HepG2 (cell line): ENCODE measurements at regions not wholly inside any gene's neighbourhood (a gene's known extent, or its start where the extent isn't known, plus 50 kb on each side); places are given as distances from the start of the nearest gene placed in this dataset.

ENCODE experiments used
- EZH2 ChIP-seq: conservative IDR thresholded peaks from 2 replicates; pipeline ENCODE4 v1.6.1; 2012; ENCODE audit warnings: mild to moderate bottlenecking, low read depth, low read length, moderate library complexity
- NBN ChIP-seq: fragments of 450-650 bp; conservative IDR thresholded peaks from 2 replicates; pipeline ENCODE4 v1.6.1; 2017
- STAT6 ChIP-seq: sonication (generic); formaldehyde crosslinking; IDR thresholded peaks from 2 replicates; pipeline ENCODE4 v1.4.0; 2020; ENCODE audit warnings: missing genetic modification reagents, mild to moderate bottlenecking, borderline replicate concordance
- ZNF207 ChIP-seq: fragments of 450-650 bp; IDR thresholded peaks from 2 replicates; pipeline ENCODE4 v1.6.1; 2016; ENCODE audit warnings: antibody characterized with exemption, borderline replicate concordance
- TF ChIP-seq, protein P1 (sequence below): sonication (generic); formaldehyde crosslinking; IDR thresholded peaks from 2 replicates; pipeline ENCODE4 v1.4.0; 2020; ENCODE audit warnings: missing genetic modification reagents

DNA sequence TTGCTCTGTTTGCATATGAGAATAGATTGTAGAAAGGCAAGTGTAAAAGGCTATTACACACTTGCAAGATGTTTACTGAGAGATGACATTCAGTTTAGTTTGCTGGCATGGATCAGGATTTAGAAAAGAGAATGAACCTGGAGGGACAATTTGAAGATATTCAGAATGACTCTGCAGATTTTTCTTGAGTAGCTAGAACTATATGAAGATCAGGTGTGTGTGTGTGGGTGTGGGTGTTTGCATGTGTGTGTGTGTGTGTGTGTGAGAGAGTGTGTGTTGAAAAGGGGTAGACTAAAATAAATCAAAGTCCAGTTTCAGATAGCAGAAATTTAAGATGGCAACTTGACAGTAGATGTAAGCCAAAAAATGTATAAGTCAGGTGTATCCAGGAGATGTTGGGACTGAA is 74.0 kb upstream of the ANXA1 start:
- TF ChIP-seq EZH2: no peak
- TF ChIP-seq NBN: no peak
- TF ChIP-seq, protein P1, sequence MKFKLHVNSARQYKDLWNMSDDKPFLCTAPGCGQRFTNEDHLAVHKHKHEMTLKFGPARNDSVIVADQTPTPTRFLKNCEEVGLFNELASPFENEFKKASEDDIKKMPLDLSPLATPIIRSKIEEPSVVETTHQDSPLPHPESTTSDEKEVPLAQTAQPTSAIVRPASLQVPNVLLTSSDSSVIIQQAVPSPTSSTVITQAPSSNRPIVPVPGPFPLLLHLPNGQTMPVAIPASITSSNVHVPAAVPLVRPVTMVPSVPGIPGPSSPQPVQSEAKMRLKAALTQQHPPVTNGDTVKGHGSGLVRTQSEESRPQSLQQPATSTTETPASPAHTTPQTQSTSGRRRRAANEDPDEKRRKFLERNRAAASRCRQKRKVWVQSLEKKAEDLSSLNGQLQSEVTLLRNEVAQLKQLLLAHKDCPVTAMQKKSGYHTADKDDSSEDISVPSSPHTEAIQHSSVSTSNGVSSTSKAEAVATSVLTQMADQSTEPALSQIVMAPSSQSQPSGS (CRISPR knock-in tag): no peak
- no peak for TF ChIP-seq STAT6 (CRISPR knock-in tag)
- TF ChIP-seq ZNF207: no peak
